GM23338 (cell line): ENCODE measurements at regions not wholly inside any gene's neighbourhood (a gene's known extent, or its start where the extent isn't known, plus 50 kb on each side); places are given as distances from the start of the nearest gene placed in this dataset.

Experiments
- ATAC-seq: fragments of 200-7000 bp; cut with Tn5 transposase; 3 replicates; pipeline ENCODE4 v1.9.1; 2020
- DNase-seq: peaks from one replicate; pipeline ENCODE4 v3.0.0-alpha.2; 2015; ENCODE audit warnings: low spot score
- H2AFZ ChIP-seq: fragments of 200-600 bp; sonication (generic); 2 replicates; pipeline ENCODE4 v1.8.0; 2016; ENCODE audit warnings: antibody characterized with exemption, mild to moderate bottlenecking, moderate library complexity
- H3F3A ChIP-seq: fragments of 200-600 bp; sonication (generic); replicated peaks from 2 replicates; pipeline ENCODE4 v1.8.0; 2017; ENCODE audit warnings: antibody characterized with exemption, mixed run types, low read depth
- H3K27ac ChIP-seq: fragments of 200-600 bp; sonication (generic); 2 replicates; pipeline ENCODE4 v1.6.1; 2016; ENCODE audit warnings: low read depth
- H3K27me3 ChIP-seq: fragments of 200-600 bp; sonication (generic); 2 replicates; pipeline ENCODE4 v1.8.0; 2016; ENCODE audit warnings: mild to moderate bottlenecking, mixed run types, moderate library complexity; ENCODE audit not compliant: insufficient read depth
- H3K36me3 ChIP-seq: fragments of 200-600 bp; sonication (generic); 2 replicates; pipeline ENCODE4 v1.8.0; 2016; ENCODE audit warnings: mild to moderate bottlenecking; ENCODE audit not compliant: insufficient read depth
- H3K4me1 ChIP-seq: fragments of 200-600 bp; sonication (generic); 2 replicates; pipeline ENCODE4 v1.8.0; 2016; ENCODE audit warnings: mild to moderate bottlenecking, moderate library complexity; ENCODE audit not compliant: insufficient read depth
- H3K4me2 ChIP-seq: fragments of 200-600 bp; sonication (generic); 2 replicates; pipeline ENCODE4 v1.7.1; 2017; ENCODE audit warnings: mixed run types
- H3K4me3 ChIP-seq: fragments of 200-600 bp; sonication (generic); 2 replicates; pipeline ENCODE4 v1.6.1; 2016; ENCODE audit warnings: mixed run types
- H3K79me2 ChIP-seq: fragments of 200-600 bp; sonication (generic); replicated peaks from 2 replicates; pipeline ENCODE4 v1.8.0; 2017; ENCODE audit warnings: mild to moderate bottlenecking; ENCODE audit not compliant: insufficient read depth
- H3K9me2 ChIP-seq: fragments of 200-600 bp; sonication (generic); 2 replicates; pipeline ENCODE4 v1.8.0; 2017; ENCODE audit not compliant: insufficient read depth
- H4K20me1 ChIP-seq: fragments of 200-600 bp; sonication (generic); replicated peaks from 2 replicates; pipeline ENCODE4 v1.8.0; 2017; ENCODE audit warnings: mild to moderate bottlenecking; ENCODE audit not compliant: insufficient read depth
- H3K27ac Mint-ChIP-seq: 2 replicates; pipeline ENCODE4 v1.8.0; 2020; ENCODE audit warnings: inconsistent platforms, mild to moderate bottlenecking, moderate library complexity, mixed read lengths
- H3K27me3 Mint-ChIP-seq: 3 replicates; pipeline ENCODE4 v1.8.0; 2022; ENCODE audit warnings: low read depth, mild to moderate bottlenecking, moderate library complexity, mixed read lengths, inconsistent platforms; ENCODE audit not compliant: insufficient read depth, poor library complexity
- H3K36me3 Mint-ChIP-seq: 3 replicates; pipeline ENCODE4 v1.8.0; 2021; ENCODE audit warnings: low read depth, mild to moderate bottlenecking, inconsistent platforms, moderate library complexity, mixed read lengths
- H3K4me1 Mint-ChIP-seq: 3 replicates; pipeline ENCODE4 v1.8.0; 2020; ENCODE audit warnings: mild to moderate bottlenecking, inconsistent platforms, mixed read lengths
- H3K4me3 Mint-ChIP-seq: 3 replicates; pipeline ENCODE4 v1.8.0; 2021; ENCODE audit warnings: moderate library complexity, mild to moderate bottlenecking, inconsistent platforms, mixed read lengths
- H3K9me3 Mint-ChIP-seq: 3 replicates; pipeline ENCODE4 v1.8.0; 2020; ENCODE audit warnings: moderate library complexity, mild to moderate bottlenecking, inconsistent platforms, mixed read lengths
- CREB1 ChIP-seq: fragments of 250-450 bp; sonication (Bioruptor Pico); IDR thresholded peaks from 2 replicates; pipeline ENCODE4 v1.5.0; 2020; ENCODE audit warnings: low read depth, mild to moderate bottlenecking, moderate library complexity
- CTCF ChIP-seq, 2 experiments: fragments of 200-600 bp in 1 of 2; sonication (generic) in 1 of 2; conservative IDR thresholded peaks; 2 replicates each; pipeline versions ENCODE4 v1.5.1 to v1.6.1; 2016 to 2017; ENCODE audit warnings: antibody characterized with exemption in 2 of 2, low read depth in 2 of 2, mild to moderate bottlenecking in 2 of 2, moderate library complexity in 1 of 2
- EZH2phosphoT487 ChIP-seq: fragments of 200-600 bp; sonication (generic); IDR thresholded peaks from one replicate; pipeline ENCODE4 v1.8.1; 2018; ENCODE audit warnings: antibody characterized with exemption; ENCODE audit not compliant: unreplicated experiment
- JUNB ChIP-seq: IDR thresholded peaks from one replicate; pipeline ENCODE4 v1.6.1; 2016; ENCODE audit warnings: antibody characterized with exemption; ENCODE audit not compliant: unreplicated experiment
- REST ChIP-seq: IDR thresholded peaks from one replicate; pipeline ENCODE4 v1.6.1; 2018; ENCODE audit warnings: antibody characterized with exemption; ENCODE audit not compliant: unreplicated experiment
- STAT1 ChIP-seq: IDR thresholded peaks from one replicate; pipeline ENCODE4 v1.6.1; 2016; ENCODE audit warnings: antibody characterized with exemption; ENCODE audit not compliant: unreplicated experiment
- ZNF114 ChIP-seq: fragments of 250-450 bp; sonication (Bioruptor Pico); IDR thresholded peaks from 2 replicates; pipeline ENCODE4 v1.5.0; 2020; ENCODE audit warnings: mild to moderate bottlenecking, moderate library complexity
- ZNF462 ChIP-seq: fragments of 250-450 bp; sonication (Bioruptor Pico); IDR thresholded peaks from 2 replicates; pipeline ENCODE4 v1.5.0; 2020; ENCODE audit warnings: mild to moderate bottlenecking, moderate library complexity

GRCh38 chr13:68345963-68346531 is 1115.9 kb upstream of the PCDH9 start (continued):
- TF ChIP-seq ZNF462 (CRISPR knock-in tag) (no peak), STAT1 (no peak), ZNF114 (CRISPR knock-in tag) (no peak), CTCF (conservative IDR thresholded peaks at IDR 0.05; ENCODE audit: low read depth in 2 of 2) (no peak)

- H3K9me3 Mint-ChIP-seq: peaks cover 16% of the 10 kb centered on the region
- no peaks in the 10 kb centered on the region for H3K27me3 Mint-ChIP-seq
- Histone ChIP-seq H3K36me3 (no peaks in the 10 kb centered on the region; the same call in 1 of the 2 replicates), H3K27ac (no peak overlapping the region), H2AFZ (no peak overlapping the region), H3K4me2 (no peak overlapping the region), H4K20me1 (no peaks in the 10 kb centered on the region), H3K27me3 (no peaks in the 10 kb centered on the region), H3K4me3 (no peak overlapping the region), H3F3A (no peaks in the 10 kb centered on the region), H3K9me2 (peaks cover 7% of the 10 kb centered on the region), H3K4me1 (no peaks in the 10 kb centered on the region), H3K79me2 (no peaks in the 10 kb centered on the region)
- H3K4me3 Mint-ChIP-seq: no peak overlapping the region
- peaks cover 7% of the 10 kb centered on the region; the same call in 2 of the 3 replicates for H3K36me3 Mint-ChIP-seq
- no peak overlapping the region for H3K27ac Mint-ChIP-seq
- DNase-seq (no peak), ATAC-seq (no peak)
- no peaks in the 10 kb centered on the region for H3K4me1 Mint-ChIP-seq
- TF ChIP-seq CREB1 (no peak), JUNB (no peak), EZH2phosphoT487 (no peak), REST (no peak)
Observed at GRCh38 chr13:68323124-68323523, 1093.0 kb upstream of the PCDH9 start.
